Spleen (tissue), 7 donors: ENCODE measurements at regions not wholly inside any gene's neighbourhood (a gene's known extent, or its start where the extent isn't known, plus 50 kb on each side); places are given as distances from the start of the nearest gene placed in this dataset.

Experiments
- POLR2A ChIP-seq, 3 donors: fragments of 450-650 bp; IDR thresholded peaks; one replicate each; pipeline ENCODE4 v1.5.1; 2017; ENCODE audit warnings: antibody characterized with exemption in 3 of 3, mild to moderate bottlenecking in 1 of 3
- TF ChIP-seq, protein P1 (sequence below), 11 experiments: fragments of 200-600 bp in 7 of 11; fragments of 450-650 bp in 4 of 11; sonication (generic) in 4 of 11; IDR thresholded peaks in 8 of 11; conservative IDR thresholded peaks in 3 of 11; 1 replicate in 7 of 11; 2 replicates in 4 of 11; pipeline versions ENCODE4 v1.4.0 to v1.8.0; 2016 to 2021; ENCODE audit warnings: antibody characterized with exemption in 11 of 11, inconsistent platforms in 4 of 11, mild to moderate bottlenecking in 1 of 11
- donor health status: DM: no; HTN: no; CAD: no; lungs with moderate emphysema.
- donor health status: DM: no; HTN: no; CAD: no.
- donor health status: DM: no; HTN: no; CAD: no.

DNA sequence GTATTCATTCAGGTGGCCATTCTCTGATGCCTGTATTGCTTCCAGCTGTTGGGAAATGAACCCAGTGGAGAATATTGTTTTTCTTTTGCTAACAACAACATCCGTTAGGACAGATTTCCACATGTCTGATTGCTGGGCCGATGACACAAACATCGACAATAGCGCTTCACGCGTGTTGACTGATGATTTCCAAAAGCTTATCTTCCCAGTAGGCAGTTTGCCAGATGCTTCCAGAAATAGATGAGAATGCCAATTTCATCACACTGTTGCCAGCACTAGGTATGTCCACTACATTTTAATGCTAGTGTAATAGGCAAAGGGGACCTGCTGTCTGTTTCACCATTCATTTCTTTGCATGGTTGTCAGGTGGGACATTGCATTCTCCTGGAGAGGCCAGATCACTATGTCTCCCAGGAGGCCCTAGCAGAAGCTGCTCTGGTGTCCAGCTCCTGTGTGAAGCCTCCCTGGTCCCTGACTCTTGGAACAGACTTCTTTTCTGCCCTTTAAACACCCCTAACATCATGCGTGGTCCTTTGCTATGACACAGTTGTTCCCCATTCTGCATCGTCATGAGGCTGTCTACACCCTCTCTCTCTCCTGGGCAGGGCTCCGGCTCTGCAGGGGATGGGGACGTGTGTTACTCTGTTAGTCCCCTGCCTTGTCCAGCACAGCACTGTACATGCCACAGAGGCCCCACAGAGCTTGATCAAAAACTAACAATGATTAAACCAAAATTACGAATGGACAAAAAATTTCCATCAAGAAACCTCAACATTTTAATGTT is 181.6 kb downstream of the CDH26 start:
- TF ChIP-seq, protein P1, sequence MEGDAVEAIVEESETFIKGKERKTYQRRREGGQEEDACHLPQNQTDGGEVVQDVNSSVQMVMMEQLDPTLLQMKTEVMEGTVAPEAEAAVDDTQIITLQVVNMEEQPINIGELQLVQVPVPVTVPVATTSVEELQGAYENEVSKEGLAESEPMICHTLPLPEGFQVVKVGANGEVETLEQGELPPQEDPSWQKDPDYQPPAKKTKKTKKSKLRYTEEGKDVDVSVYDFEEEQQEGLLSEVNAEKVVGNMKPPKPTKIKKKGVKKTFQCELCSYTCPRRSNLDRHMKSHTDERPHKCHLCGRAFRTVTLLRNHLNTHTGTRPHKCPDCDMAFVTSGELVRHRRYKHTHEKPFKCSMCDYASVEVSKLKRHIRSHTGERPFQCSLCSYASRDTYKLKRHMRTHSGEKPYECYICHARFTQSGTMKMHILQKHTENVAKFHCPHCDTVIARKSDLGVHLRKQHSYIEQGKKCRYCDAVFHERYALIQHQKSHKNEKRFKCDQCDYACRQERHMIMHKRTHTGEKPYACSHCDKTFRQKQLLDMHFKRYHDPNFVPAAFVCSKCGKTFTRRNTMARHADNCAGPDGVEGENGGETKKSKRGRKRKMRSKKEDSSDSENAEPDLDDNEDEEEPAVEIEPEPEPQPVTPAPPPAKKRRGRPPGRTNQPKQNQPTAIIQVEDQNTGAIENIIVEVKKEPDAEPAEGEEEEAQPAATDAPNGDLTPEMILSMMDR (IDR thresholded peaks at IDR 0.05 in 8 of 11, conservative IDR thresholded peaks at IDR 0.05 in 3 of 11): no peak
- TF ChIP-seq POLR2A (IDR thresholded peaks at IDR 0.05): no peak
